ENCODE measurements at regions not wholly inside any gene's neighbourhood (a gene's known extent, or its start where the extent isn't known, plus 50 kb on each side); places are given as distances from the start of the nearest gene placed in this dataset.
"Not testable (repeated sequence)": the region's sequence is repeated elsewhere in the genome, so short reads cannot be mapped to it uniquely, and the experiment has no call there.

DNA sequence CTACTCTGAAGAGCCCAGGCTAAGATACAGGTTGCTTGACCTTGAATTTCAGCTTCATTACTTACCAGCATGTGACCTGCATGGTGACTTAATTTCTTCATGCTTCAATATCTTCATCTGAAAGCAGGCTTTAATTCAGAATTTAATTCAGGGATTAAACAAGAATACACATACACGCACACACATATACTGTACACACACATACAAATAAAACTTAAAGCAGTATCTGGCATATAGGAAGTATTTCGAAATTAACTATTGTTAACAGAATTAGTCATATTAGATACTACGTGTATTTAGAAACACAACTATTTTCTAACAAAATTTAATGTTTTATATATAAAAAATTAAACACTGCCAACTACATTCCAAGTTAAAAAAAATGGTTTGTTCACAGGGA, 640.3 kb downstream of the SLC6A15 start:
- DNase-seq (ENCODE audit: low read depth, low spot score): no peak

DNA sequence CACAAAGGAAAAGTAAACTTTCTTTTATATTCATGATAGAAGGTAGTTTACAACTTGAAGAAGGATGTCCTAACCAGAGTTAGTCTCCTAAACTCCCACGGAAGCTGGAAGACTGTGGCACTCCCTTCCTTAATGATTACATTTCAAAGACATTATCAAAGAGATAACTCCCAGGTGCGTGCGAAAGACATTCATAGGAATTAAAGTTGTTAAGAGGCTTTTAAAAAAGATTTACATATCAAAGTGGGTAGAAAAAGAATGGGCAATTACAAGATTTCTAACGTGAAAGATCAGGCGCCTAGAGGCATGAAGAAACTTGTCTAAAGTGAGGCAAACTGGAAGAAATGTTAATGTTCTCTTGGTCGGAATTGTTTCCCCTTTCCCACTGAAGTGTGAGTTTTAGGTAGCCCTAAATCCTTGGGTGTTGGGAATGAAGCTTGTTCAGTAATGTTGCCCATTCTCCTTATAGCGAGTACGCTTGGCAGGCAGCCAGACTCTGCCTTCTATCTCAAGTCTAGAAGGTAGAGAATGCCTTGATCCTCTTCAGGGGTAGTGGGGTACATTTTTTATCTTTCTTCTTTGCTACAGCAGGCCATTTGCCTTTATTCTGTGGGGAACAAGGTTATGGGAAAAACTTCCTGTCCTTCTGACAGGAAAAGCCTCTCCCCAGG, 642.0 kb downstream of the SLC6A15 start:
- peak; percentile 11 for DNase-seq (ENCODE audit: low read depth, low spot score)

DNA sequence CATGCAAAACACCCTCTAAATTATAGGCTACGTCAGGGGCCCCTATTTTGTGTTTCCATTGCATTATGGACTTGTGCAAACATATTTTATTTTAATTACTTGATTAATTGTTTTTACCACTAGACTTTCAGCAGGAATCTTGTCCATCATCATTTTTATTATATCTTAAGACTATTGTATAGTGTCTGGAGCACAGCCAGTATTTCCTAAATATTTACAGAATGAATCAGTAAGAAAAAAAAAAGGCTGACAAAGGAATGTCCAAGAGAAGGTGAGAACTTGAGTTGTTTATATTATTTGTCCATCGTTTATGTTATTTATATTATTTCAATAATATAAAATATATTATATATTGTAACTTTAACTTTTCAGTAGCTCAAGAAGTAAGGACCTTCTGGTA, 664.7 kb downstream of the SLC6A15 start:
- no peak for DNase-seq (ENCODE audit: low read depth, low spot score)

GRCh38 chr12:84243686-84244085, 668.9 kb downstream of the SLC6A15 start:
- no peak for DNase-seq (ENCODE audit: low read depth, low spot score)

GRCh38 chr12:84222841-84223240, 689.8 kb downstream of the SLC6A15 start:
- no peak for DNase-seq (ENCODE audit: low read depth, low spot score)

GRCh38 chr12:84218406-84218805, 694.2 kb downstream of the SLC6A15 start:
- no peak for DNase-seq (ENCODE audit: low read depth, low spot score)

- no peak for DNase-seq (ENCODE audit: low read depth, low spot score)
These were observed 710.6 kb downstream of the SLC6A15 start for GRCh38 chr12:84201976-84202375.

DNA sequence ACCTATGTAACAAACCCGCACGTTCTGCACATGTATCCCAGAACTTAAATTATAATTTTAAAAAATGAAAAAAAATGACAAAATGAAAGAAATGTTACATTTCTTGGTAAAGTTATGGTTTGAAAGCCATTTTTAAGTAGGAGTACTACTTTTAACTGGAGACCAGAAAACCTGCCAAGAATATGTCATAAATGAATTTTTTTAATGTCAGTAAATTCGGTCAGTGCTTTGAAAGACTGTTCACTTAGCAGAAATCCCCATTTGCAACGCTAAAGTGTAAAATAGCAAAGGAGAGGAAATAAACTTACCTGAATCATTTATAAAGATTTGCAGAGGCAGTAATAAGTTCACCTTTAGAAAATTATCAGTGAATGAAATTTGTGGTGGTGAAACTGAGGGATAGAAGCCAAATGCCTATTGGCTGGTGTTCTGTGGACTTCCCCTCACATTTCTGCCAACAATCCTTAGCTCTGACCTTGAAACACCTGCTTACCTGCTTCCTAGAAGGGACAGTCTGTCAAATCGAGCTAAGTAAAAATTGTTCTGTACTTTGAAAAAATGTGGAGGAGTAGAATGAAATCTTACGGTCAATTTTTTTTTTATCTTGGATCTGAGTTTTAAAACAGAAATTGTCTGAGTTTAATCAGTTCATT, 714.2 kb downstream of the SLC6A15 start:
- DNase-seq (ENCODE audit: low read depth, low spot score): no peak

- no peak for DNase-seq (ENCODE audit: low read depth, low spot score)
These were observed 720.8 kb downstream of the SLC6A15 start for GRCh38 chr12:84191779-84192178.

- no peak for DNase-seq (ENCODE audit: low read depth, low spot score)
These were observed 726.2 kb downstream of the SLC6A15 start for GRCh38 chr12:84186433-84186832.

GRCh38 chr12:84183576-84183975, 729.0 kb downstream of the SLC6A15 start:
- DNase-seq (ENCODE audit: low read depth, low spot score): no peak

- no peak for DNase-seq (ENCODE audit: low read depth, low spot score)
These were observed 738.5 kb downstream of the SLC6A15 start for GRCh38 chr12:84174115-84174514.

GRCh38 chr12:84172823-84173424, 739.7 kb downstream of the SLC6A15 start:
- DNase-seq (ENCODE audit: low read depth, low spot score): no peak

GRCh38 chr12:84166812-84167211, 745.8 kb downstream of the SLC6A15 start:
- no peak for DNase-seq (ENCODE audit: low read depth, low spot score)

- no peak for DNase-seq (ENCODE audit: low read depth, low spot score)
These were observed 746.5 kb downstream of the SLC6A15 start for GRCh38 chr12:84165998-84166571.

DNA sequence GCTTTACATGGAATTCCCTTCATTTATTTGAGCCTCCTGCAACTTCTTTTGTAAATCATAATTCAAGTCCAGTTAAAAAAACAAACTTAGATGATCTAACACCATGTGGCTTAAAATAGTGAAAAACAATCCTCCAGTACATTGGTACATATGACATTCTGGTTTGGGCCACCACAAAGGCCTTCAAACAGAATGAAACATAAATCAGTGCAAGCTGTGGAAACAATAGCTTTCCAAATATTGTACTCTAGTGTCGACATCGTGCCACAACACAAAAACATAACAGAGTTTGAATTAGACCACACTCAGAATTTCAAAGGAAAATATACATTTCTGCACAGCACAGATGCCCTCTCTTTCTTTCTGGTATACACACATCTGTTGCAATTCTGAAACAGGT, 751.3 kb downstream of the SLC6A15 start:
- no peak for DNase-seq (ENCODE audit: low read depth, low spot score)

GRCh38 chr12:84159260-84159659, 753.3 kb downstream of the SLC6A15 start:
- no peak for DNase-seq (ENCODE audit: low read depth, low spot score)

- DNase-seq (ENCODE audit: low read depth, low spot score): no peak
These were observed 755.4 kb downstream of the SLC6A15 start for GRCh38 chr12:84157170-84157569.

DNA sequence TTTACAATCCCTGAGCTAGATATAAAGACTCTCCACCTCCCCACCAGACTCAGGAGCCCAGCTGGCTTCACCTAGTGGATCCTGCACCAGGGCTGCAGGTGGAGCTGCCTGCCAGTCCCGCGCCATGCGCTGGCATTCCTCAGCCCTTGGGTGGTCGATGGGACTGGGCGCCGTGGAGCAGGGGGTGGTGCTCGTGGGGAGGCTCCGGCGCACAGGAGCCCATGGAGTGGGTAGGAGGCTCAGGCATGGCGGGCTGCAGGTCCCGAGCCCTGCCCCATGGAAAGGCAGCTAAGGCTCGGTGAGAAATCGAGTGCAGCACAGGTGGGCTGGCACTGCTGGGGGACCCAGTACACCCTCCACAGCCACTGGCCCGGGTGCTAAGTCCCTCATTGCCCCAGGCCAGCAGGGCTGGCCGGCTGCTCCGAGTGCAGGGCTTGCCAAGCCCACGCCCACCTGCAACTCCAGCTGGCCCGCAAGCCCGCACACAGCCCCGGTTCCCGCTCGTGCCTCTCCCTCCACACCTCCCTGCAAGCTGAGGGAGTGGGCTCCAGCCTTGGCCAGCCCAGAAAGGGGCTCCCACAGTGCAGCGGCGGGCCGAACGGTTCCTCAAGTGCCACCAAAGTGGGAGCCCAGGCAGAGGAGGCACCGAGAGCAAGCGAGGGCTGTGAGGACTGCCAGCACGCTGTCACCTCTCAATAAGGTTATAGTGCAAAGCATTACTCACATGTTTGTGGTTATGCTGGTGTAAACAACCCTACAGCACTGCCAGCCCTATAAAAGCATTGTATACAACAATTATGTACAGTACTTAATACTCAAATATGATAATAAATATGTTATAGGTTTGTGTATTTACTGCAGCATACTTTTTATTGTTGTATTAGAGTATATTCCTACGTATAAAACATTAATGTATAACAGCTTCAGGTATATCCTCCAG, 757.3 kb downstream of the SLC6A15 start:
- not testable (repeated sequence) for DNase-seq (ENCODE audit: low read depth, low spot score)

DNA sequence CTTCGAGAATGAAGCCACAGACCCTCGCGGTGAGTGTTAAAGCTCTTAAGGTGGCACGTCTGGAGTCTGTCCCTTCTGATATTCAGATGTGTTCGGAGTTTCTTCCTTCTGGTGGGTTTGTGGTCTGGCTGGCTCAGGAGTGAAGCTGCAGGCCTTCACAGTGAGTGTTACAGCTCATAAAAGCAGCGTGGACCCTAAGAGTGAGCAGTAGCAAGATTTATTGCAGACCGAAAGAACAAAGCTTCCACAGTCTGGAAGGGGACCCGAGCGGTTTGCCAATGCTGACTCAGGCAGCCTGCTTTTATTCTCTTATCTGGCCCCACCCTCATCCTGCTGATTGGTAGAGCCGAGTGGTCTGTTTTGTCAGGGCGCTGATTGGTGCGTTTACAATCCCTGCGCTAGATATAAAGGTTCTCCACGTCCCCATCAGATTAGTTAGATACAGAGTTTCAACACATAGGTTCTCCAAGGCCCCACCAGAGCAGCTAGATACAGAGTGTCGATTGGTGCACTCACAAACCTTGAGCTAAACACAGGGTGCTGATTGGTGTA, 758.1 kb downstream of the SLC6A15 start:
- DNase-seq (ENCODE audit: low read depth, low spot score): not testable (repeated sequence)

DNA sequence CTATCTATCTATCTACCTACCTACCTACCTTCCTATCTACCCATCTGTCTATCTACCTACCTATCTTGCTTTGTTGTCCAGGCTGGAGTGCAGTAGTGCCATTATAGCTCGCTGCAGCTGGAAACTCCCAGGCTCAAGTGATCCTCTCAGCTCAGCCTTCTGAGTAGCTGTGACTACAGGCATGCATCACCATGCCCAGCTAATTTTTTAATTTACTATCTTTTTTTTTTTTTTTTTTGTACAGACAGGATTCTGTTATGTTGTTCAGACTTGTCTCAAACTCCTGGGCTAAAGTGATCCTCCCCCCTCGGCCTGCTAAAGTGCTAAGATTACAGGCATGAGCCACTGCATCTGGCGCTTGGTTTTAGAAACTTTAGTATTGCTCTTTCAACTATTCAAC, 762.4 kb downstream of the SLC6A15 start:
- DNase-seq (ENCODE audit: low read depth, low spot score): no peak

Measured in ELF-1 (cell line).